HEK293 (cell line): ENCODE measurements at regions not wholly inside any gene's neighbourhood (a gene's known extent, or its start where the extent isn't known, plus 50 kb on each side); places are given as distances from the start of the nearest gene placed in this dataset.

Experiments
- CTCF ChIA-PET: fragments of 350-600 bp; formaldehyde crosslinking; extraction: SDS; loops from one replicate; lab custom pipeline; 2021; ENCODE audit warnings: antibody characterized with exemption; lab: Yijun Ruan, JAX
- POLR2A ChIA-PET: fragments of 300-600 bp; formaldehyde crosslinking; extraction: SDS; loops from one replicate; lab custom pipeline; 2020; ENCODE audit warnings: antibody characterized with exemption, inconsistent platforms; lab: Yijun Ruan, JAX
- H3K27ac ChIP-seq: fragments of 200-500 bp; sonication (Bioruptor generic); 2 replicates; pipeline ENCODE4 v1.5.1; 2014; ENCODE audit warnings: low read depth, low read length, control low read depth, inconsistent platforms; ENCODE audit errors: extremely low read depth
- H3K36me3 ChIP-seq, 2 experiments: fragments of 200-500 bp in 1 of 2; sonication (Bioruptor generic) in 1 of 2; 1 replicate in 1 of 2; 2 replicates in 1 of 2; pipeline ENCODE4 v1.5.1; 2014 to 2017; ENCODE audit warnings: inconsistent platforms in 2 of 2, low read length in 2 of 2; ENCODE audit not compliant: control insufficient read depth in 2 of 2, insufficient read depth in 1 of 2
- H3K4me1 ChIP-seq: fragments of 200-500 bp; sonication (Bioruptor generic); 2 replicates; pipeline ENCODE4 v1.5.1; 2014; ENCODE audit warnings: mild to moderate bottlenecking, low read length, inconsistent platforms; ENCODE audit not compliant: control insufficient read depth, insufficient read depth
- H3K4me3 ChIP-seq: 2 replicates; pipeline ENCODE4 v1.5.1; 2011; ENCODE audit warnings: low read depth, mild to moderate bottlenecking, control low read depth, low read length, moderate library complexity
- H3K9me3 ChIP-seq: fragments of 200-500 bp; sonication (Bioruptor generic); 2 replicates; pipeline ENCODE4 v1.5.1; 2014; ENCODE audit warnings: low read depth, low read length, inconsistent platforms; ENCODE audit not compliant: control insufficient read depth, insufficient read depth
- OVOL3 ChIP-seq: fragments of 450-650 bp; formaldehyde crosslinking; IDR thresholded peaks from 2 replicates; pipeline ENCODE4 v1.5.1; 2016; ENCODE audit warnings: missing biosample characterization, missing genetic modification characterization
- ZNF10 ChIP-seq: fragments of 450-650 bp; formaldehyde crosslinking; IDR thresholded peaks from 2 replicates; pipeline ENCODE4 v1.5.1; 2017; ENCODE audit warnings: missing biosample characterization, missing genetic modification characterization
- ZNF140 ChIP-seq: fragments of 450-650 bp; formaldehyde crosslinking; IDR thresholded peaks from 2 replicates; pipeline ENCODE4 v1.5.1; 2016; ENCODE audit warnings: missing biosample characterization, missing genetic modification characterization
- ZNF146 ChIP-seq: fragments of 450-650 bp; formaldehyde crosslinking; IDR thresholded peaks from 2 replicates; pipeline ENCODE4 v1.5.1; 2016; ENCODE audit warnings: missing biosample characterization, missing genetic modification characterization
- ZNF157 ChIP-seq: fragments of 450-650 bp; formaldehyde crosslinking; IDR thresholded peaks from 2 replicates; pipeline ENCODE4 v1.5.1; 2016; ENCODE audit warnings: missing biosample characterization, missing genetic modification characterization
- ZNF24 ChIP-seq: fragments of 450-650 bp; formaldehyde crosslinking; IDR thresholded peaks from 2 replicates; pipeline ENCODE4 v1.5.1; 2016; ENCODE audit warnings: missing biosample characterization, missing genetic modification characterization
- ZNF335 ChIP-seq: fragments of 450-650 bp; formaldehyde crosslinking; conservative IDR thresholded peaks from 2 replicates; pipeline ENCODE4 v1.5.1; 2016; ENCODE audit warnings: missing biosample characterization, missing genetic modification characterization
- ZNF391 ChIP-seq: fragments of 450-650 bp; formaldehyde crosslinking; IDR thresholded peaks from 2 replicates; pipeline ENCODE4 v1.5.1; 2016; ENCODE audit warnings: low read depth, missing biosample characterization, missing genetic modification characterization, borderline replicate concordance
- ZNF544 ChIP-seq: fragments of 450-650 bp; formaldehyde crosslinking; IDR thresholded peaks from 2 replicates; pipeline ENCODE4 v1.5.0; 2017; ENCODE audit warnings: missing biosample characterization, missing genetic modification characterization
- ZNF624 ChIP-seq: fragments of 450-650 bp; formaldehyde crosslinking; IDR thresholded peaks from 2 replicates; pipeline ENCODE4 v1.5.1; 2017; ENCODE audit warnings: missing biosample characterization, missing genetic modification characterization
- ZNF837 ChIP-seq: fragments of 450-650 bp; formaldehyde crosslinking; IDR thresholded peaks from 2 replicates; pipeline ENCODE4 v1.5.1; 2016; ENCODE audit warnings: missing biosample characterization, missing genetic modification characterization
- TF ChIP-seq, protein P1 (sequence below): fragments of 450-650 bp; formaldehyde crosslinking; IDR thresholded peaks from 2 replicates; pipeline ENCODE4 v1.5.1; 2016; ENCODE audit warnings: missing biosample characterization, missing genetic modification characterization
- TF ChIP-seq, protein P2 (sequence below): fragments of 450-650 bp; formaldehyde crosslinking; IDR thresholded peaks from 2 replicates; pipeline ENCODE4 v1.5.1; 2016; ENCODE audit warnings: missing biosample characterization, missing genetic modification characterization
- TF ChIP-seq, protein P3 (sequence below): fragments of 450-650 bp; formaldehyde crosslinking; IDR thresholded peaks from 2 replicates; pipeline ENCODE4 v1.5.1; 2016; ENCODE audit warnings: missing biosample characterization, missing genetic modification characterization
- TF ChIP-seq, protein P4 (sequence below): fragments of 450-650 bp; formaldehyde crosslinking; conservative IDR thresholded peaks from 2 replicates; pipeline ENCODE4 v1.5.1; 2016; ENCODE audit warnings: low read depth, missing biosample characterization, missing genetic modification characterization
- TF ChIP-seq, protein P5 (sequence below): fragments of 450-650 bp; formaldehyde crosslinking; IDR thresholded peaks from 2 replicates; pipeline ENCODE4 v1.5.1; 2017; ENCODE audit warnings: missing biosample characterization, missing genetic modification characterization

DNA sequence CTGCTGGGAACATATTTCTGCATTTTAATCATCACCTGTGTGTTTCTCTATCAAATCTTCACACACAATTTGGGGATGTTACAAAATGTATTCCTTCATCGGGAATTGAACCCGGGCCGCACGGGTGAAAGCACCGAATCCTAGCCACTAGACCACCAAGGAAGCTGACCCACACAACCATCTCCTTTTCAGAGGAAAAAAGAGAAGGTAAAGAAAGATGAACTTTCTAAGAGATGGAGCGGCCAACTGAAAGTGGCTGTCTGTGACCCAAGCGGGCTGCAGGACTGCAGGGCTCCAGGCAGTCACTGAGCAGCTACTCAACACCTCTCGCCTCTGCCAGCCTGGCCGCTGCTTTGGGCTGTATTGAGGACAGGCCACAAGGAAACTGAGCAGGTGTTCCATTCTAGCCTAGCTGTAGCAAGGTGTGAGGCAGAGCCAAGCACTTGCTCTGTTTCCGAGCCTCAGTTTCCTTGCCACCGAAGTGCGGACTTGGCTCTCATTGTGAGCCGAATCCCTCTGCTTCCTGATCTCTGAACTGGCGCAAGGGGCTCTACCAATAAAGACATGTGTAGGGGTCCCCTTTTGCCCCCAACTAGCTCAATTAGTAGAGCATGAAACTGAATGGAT is 156.9 kb upstream of the NBPF11 start:
- ChIA-PET POLR2A (no interaction called here), CTCF (no interaction called here)
- H3K4me1 ChIP-seq, result no peaks in the 10 kb centered on the region
- TF ChIP-seq ZNF335 (tag by site-specific recombination) (no peak), ZNF10 (tag by site-specific recombination) (no peak), ZNF140 (tag by site-specific recombination) (no peak), ZNF544 (tag by site-specific recombination) (no peak), ZNF837 (tag by site-specific recombination) (no peak), ZNF146 (tag by site-specific recombination) (no peak), ZNF391 (tag by site-specific recombination) (no peak), ZNF24 (tag by site-specific recombination) (no peak), ZNF624 (tag by site-specific recombination) (no peak), OVOL3 (tag by site-specific recombination) (no peak), ZNF157 (no peak)
- TF ChIP-seq, protein P1, sequence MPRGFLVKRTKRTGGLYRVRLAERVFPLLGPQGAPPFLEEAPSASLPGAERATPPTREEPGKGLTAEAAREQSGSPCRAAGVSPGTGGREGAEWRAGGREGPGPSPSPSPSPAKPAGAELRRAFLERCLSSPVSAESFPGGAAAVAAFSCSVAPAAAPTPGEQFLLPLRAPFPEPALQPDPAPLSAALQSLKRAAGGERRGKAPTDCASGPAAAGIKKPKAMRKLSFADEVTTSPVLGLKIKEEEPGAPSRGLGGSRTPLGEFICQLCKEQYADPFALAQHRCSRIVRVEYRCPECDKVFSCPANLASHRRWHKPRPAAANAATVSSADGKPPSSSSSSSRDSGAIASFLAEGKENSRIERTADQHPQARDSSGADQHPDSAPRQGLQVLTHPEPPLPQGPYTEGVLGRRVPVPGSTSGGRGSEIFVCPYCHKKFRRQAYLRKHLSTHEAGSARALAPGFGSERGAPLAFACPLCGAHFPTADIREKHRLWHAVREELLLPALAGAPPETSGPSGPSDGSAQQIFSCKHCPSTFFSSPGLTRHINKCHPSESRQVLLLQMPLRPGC (tag by site-specific recombination), result no peak
- TF ChIP-seq, protein P2, sequence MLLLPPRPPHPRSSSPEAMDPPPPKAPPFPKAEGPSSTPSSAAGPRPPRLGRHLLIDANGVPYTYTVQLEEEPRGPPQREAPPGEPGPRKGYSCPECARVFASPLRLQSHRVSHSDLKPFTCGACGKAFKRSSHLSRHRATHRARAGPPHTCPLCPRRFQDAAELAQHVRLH (tag by site-specific recombination), result no peak
- TF ChIP-seq, protein P3, sequence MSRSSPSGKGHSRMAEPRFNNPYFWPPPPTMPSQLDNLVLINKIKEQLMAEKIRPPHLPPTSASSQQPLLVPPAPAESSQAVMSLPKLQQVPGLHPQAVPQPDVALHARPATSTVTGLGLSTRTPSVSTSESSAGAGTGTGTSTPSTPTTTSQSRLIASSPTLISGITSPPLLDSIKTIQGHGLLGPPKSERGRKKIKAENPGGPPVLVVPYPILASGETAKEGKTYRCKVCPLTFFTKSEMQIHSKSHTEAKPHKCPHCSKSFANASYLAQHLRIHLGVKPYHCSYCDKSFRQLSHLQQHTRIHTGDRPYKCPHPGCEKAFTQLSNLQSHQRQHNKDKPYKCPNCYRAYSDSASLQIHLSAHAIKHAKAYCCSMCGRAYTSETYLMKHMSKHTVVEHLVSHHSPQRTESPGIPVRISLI (tag by site-specific recombination), result no peak
- TF ChIP-seq, protein P4, sequence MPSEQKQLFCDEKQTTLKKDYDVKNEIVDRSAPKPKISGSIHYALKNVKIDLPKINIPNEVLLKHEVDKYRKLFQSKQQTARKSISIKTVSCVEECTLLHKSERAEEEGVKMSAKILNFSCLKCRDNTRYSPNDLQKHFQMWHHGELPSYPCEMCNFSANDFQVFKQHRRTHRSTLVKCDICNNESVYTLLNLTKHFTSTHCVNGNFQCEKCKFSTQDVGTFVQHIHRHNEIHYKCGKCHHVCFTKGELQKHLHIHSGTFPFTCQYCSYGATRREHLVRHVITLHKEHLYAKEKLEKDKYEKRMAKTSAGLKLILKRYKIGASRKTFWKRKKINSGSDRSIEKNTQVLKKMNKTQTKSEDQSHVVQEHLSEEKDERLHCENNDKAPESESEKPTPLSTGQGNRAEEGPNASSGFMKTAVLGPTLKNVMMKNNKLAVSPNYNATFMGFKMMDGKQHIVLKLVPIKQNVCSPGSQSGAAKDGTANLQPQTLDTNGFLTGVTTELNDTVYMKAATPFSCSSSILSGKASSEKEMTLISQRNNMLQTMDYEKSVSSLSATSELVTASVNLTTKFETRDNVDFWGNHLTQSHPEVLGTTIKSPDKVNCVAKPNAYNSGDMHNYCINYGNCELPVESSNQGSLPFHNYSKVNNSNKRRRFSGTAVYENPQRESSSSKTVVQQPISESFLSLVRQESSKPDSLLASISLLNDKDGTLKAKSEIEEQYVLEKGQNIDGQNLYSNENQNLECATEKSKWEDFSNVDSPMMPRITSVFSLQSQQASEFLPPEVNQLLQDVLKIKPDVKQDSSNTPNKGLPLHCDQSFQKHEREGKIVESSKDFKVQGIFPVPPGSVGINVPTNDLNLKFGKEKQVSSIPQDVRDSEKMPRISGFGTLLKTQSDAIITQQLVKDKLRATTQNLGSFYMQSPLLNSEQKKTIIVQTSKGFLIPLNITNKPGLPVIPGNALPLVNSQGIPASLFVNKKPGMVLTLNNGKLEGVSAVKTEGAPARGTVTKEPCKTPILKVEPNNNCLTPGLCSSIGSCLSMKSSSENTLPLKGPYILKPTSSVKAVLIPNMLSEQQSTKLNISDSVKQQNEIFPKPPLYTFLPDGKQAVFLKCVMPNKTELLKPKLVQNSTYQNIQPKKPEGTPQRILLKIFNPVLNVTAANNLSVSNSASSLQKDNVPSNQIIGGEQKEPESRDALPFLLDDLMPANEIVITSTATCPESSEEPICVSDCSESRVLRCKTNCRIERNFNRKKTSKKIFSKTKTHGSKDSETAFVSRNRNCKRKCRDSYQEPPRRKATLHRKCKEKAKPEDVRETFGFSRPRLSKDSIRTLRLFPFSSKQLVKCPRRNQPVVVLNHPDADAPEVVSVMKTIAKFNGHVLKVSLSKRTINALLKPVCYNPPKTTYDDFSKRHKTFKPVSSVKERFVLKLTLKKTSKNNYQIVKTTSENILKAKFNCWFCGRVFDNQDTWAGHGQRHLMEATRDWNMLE (tag by site-specific recombination), result no peak
- TF ChIP-seq, protein P5, sequence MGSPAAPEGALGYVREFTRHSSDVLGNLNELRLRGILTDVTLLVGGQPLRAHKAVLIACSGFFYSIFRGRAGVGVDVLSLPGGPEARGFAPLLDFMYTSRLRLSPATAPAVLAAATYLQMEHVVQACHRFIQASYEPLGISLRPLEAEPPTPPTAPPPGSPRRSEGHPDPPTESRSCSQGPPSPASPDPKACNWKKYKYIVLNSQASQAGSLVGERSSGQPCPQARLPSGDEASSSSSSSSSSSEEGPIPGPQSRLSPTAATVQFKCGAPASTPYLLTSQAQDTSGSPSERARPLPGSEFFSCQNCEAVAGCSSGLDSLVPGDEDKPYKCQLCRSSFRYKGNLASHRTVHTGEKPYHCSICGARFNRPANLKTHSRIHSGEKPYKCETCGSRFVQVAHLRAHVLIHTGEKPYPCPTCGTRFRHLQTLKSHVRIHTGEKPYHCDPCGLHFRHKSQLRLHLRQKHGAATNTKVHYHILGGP (tag by site-specific recombination), result no peak
- no peak overlapping the region for H3K27ac ChIP-seq
- no peak overlapping the region for H3K4me3 ChIP-seq
- no peaks in the 10 kb centered on the region for H3K36me3 ChIP-seq
- no peaks in the 10 kb centered on the region for H3K9me3 ChIP-seq
